GM19023 (cell line): ENCODE measurements at regions not wholly inside any gene's neighbourhood (a gene's known extent, or its start where the extent isn't known, plus 50 kb on each side); places are given as distances from the start of the nearest gene placed in this dataset.
A peak's percentile ranks its signal among the peaks of the same experiment; 100 is the strongest.

ENCODE experiments used
- ATAC-seq: cut with Tn5 transposase; IDR thresholded peaks from one replicate; pipeline ENCODE4 v1.9.1; 2021; ENCODE audit warnings: mild to moderate bottlenecking, moderate library complexity; ENCODE audit not compliant: unreplicated experiment

DNA sequence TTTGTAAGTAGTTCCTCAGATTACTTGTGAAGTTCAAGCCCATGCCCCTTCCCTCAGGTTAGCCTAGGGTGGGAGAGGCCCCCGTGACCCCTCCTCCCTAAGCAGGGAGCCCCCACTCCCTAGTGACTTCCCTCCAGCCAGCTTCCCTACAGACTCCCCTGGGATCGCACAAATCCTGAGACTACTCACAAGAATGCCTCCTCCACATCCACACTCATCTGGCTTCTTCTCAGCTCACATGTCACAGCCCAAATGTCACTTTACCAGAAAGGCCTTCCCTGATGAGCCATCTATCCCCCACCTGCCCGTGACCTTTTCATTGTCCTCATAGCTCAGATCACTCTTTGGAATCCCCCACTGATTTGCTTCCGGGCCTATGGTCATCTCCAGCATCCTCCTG, 96.7 kb upstream of the ARAP3 start:
- ATAC-seq = no peak

DNA sequence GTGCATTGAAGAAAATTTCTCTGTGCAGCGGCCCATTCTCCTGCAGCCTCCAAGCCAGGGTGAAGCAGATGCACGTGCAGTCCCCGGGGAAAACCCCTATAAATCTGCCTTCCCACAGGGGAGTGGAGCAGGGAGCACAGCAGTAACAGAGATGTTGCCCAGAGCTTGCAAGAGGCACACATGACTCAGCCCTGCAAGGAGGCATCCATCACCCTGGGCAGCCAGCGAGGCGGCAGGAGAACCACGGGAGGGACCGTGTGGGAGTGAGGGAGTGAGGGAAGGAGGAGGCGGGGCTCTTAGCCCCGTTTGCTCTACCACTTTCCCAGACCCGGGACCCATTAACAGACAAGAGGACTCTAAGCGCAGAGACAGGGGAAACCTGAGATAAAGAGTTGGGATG, 96.2 kb upstream of the ARAP3 start:
- ATAC-seq = no peak

DNA sequence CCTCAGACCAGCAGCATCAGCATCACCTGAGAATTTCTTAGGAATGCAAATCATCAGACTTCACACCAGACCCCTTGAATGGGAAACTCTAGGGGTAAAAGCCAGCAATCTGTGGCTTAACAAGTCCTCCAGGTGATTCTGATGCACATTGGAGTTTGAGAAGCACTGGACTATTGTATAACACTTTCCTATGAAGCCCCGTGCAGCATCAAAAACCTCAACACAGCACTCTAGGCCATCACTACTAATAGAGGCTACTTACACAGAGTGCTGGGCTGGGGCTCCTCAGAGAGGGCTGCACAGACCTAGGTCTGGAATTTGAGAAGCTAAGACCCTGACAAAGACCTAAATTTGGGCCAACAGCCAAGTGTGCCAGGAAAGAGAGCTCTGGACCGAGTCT, 95.7 kb upstream of the ARAP3 start:
- no peak for ATAC-seq

GRCh38 chr5:141777130-141777529, 95.1 kb upstream of the ARAP3 start:
- no peak for ATAC-seq

DNA sequence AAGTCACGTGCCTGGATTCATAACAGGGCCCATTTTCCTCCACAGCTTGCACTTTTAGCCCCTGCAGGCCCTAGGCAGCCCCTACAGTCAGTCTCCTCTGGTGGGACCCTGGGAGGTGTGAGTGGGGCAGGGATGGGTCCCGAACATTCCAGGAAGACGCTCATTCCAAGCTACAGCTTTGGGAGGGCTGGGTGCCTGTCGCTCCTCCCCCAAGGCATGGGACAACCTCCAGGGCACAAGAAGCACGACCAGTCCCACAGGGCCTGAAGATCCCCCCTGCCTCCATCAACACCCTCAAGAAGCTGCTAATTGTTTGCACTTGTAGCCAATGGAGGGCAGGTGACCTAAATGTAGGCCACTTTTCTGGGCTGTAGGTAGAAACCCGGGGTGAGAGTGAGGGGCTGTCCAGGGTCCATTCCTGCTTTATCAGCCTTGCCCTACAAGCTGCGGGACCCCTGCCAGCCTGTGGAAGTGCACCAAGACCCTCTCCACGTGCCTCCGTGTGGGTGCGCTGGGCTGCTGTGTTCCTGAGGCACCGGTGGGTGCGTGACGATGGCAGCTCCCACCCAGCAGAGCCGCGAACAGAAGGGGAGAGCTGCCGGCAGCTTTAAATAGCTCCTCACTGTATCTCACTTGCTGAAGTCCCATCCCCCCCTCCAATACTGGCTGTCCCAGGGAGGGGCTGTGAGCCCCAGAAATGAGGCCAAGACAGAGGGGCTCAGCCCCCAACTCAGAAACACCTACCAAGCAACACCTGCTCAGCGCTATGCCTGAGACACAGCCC, 91.9 kb upstream of the ARAP3 start:
- no peak for ATAC-seq

DNA sequence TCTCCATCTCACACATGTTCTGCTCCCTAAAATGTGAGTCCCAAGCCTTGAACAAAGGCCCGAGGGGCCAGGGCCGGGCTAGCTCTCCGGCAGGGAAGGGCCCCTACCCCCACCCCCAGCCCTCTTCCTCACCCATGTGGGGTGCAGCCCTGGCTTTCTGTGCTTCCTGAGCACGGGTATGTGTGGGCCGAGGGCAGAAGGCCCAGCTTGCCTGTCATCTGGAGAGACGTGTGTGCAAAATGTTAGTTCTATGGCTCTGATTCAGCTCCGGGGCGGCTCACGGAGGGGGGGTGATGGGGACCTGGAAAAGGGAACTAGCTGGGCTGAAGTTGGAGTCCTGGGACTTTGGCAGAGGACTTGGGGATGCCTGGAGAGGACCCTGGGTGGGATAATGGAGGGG, 90.3 kb upstream of the ARAP3 start:
- no peak for ATAC-seq

GRCh38 chr5:141771562-141771961, 89.5 kb upstream of the ARAP3 start:
- ATAC-seq = no peak

- ATAC-seq = no peak
These were observed 89.0 kb upstream of the ARAP3 start for GRCh38 chr5:141771031-141771430.

- no peak for ATAC-seq
These were observed 87.6 kb upstream of the ARAP3 start for GRCh38 chr5:141769671-141770070.

GRCh38 chr5:141767671-141768070, 85.6 kb upstream of the ARAP3 start:
- ATAC-seq = no peak

DNA sequence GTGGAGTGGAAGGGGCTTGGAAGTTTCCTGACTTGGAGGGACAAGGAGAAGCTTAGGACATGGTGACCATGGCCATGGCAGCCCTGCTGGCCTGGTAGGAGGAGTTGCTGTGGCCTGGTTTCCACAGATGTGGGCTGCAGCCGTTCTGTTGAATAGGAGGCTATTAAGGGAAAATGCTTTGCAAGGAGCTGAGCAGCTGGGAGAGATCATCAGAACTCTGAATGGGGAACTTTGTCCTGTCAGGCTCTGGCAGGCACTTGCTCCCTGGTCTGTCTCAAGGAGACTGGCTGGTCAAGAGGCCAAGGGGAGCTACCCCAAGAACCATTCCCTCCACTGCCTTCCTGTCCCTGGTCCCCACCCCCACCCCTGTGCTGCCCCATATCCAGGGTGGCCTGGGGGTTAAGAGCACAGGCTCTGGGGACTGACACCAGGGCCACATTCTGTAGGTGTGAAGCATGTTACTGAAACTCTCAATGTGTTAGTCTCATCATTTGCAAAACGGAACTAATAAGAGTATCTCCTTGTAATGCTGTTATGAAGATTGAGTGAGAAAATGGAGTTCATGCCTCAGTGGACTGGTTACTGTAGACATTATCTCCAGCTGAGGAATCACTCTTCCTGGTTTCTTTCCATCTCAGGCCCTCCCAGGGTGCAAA, 84.0 kb upstream of the ARAP3 start:
- no peak for ATAC-seq

DNA sequence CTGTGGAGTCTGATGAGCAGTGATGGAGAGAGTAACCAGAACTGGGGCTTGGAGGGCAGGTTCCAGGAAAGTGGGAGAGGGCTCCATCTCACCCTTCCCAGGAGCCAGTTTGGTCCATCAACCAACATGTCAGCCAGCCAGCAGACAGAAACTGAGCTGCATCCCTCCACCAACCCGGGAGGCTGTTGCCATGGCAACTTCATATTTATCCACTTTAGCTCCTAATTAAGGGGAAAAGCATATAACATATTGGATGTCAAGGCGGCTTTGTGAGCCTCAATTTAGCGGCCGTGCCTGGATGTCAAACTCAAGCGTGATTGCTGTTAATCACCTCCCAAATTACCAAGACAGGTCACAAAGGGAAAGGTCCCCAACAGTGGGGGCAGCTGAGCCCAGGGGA, 81.5 kb upstream of the ARAP3 start:
- no peak for ATAC-seq

DNA sequence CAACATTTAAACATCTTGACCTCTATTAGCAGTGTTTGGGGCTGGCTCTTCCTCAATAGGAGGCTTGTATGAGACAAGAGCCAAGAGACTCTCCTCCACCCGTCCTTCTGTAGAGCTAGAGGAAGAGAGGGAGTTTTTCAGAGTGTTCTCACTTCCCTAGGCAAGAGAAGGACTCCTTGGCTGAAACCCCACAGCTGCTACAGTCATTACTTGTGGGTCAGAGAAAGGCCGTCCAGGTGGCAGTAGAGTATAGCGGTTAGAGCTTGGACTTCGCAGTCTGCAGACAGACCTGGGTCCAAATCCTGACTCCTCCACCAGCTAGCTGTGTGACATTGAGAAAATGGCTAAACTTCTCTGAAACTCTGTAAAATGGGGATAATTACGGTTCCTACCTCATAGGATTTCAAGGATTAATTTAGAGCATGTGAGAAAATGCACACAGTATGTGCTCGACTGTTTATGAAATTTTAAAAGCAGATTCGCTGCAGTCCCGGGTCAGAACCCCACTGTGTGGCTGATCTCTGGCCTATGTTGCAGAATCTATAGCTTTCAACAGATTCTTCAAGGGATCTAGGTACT, 80.8 kb upstream of the ARAP3 start:
- ATAC-seq = peak; percentile 64

DNA sequence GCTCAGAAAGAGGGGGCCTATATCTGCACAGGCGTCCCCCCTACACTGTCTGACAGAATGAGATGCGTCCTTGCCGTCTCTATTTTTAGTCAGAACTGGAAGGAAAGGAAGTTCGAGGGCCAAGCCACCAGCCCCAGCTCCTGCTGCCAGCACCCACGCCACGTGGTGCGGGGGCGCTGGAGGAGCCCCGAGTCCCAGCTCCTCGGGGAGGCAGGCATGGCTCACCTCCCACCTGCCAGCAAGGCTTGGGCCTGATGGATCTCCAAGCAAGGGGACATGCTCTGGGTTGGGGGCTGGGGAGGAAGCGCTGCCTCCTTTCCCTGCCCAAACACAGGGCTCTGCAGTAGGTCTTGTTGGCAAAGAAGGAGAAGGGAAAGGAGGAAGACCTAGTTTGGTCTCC, 80.3 kb upstream of the ARAP3 start:
- ATAC-seq = no peak

DNA sequence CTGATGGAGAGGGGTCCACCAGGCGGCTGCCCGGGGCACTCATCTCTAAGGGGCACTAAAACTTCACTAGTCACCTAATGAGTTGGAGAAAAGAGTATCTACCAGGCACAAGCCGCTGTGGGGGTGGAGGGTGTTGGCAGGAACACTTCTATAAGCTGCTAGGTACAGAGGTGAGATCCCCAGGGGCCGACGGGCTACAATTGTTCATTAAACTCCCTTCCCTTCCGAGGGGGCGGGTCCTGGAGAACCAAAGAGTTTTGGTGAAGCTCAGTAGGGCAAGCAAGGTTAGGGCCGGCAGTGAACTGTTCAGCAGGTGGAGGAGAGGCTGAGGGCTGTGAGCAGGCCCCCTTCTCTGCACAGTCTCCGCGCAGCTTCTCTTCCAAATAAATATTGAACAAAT, 78.7 kb upstream of the ARAP3 start:
- ATAC-seq = no peak

DNA sequence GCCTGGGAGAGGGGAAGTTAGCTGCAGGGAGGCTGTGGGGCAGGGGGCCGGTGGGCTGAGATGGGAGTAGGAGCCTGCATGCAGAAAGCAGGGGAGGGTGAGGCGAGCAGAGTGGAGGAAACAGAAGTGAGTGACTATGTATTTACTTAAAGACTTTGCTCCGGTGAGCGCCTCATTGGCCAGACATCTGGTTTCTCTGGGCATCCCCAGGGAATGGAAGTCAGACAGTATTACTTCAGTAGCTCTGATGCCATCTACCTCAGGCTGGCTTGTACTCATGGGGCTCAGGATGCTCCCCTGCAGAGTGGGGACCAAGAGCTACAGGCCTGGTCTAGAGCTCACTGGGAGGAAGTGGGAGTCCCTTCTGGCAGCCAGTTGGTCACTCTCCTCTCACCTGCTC, 78.2 kb upstream of the ARAP3 start:
- no peak for ATAC-seq

DNA sequence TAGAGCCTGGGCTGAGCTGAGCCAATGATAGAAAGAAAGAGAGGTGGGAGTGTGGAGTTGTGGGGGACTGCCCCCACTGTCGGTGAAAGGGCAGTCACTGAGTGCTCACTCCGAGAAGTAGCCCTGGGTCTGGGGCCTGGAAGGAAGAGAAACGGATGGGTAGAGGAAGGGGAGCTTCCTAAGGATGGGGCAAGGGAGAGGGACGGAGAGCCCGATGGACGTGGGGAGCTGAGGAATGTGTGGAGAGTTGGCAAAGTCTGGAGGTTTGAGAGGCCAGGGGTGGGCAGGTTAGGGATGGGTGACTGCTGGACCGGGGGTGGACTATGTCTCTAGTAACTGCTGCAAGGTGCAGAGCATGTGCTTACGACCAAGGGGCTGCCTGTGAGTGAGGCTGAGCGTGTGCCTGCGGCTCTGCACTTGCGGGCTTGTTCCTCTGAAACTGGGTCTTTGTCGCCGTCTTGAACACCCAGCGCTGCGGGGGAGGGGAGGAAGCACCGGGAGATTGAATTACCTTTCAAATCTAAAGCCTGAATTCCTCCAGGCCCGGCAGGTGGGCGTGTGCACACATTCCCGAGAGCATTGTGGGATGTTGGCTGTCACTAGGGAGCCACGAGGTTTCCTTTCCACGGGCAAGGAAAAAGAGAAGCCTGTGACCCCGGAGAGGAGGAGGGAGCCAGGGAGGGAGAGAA, 76.4 kb upstream of the ARAP3 start:
- no peak for ATAC-seq

GRCh38 chr5:141757402-141757801, 75.4 kb upstream of the ARAP3 start:
- no peak for ATAC-seq

DNA sequence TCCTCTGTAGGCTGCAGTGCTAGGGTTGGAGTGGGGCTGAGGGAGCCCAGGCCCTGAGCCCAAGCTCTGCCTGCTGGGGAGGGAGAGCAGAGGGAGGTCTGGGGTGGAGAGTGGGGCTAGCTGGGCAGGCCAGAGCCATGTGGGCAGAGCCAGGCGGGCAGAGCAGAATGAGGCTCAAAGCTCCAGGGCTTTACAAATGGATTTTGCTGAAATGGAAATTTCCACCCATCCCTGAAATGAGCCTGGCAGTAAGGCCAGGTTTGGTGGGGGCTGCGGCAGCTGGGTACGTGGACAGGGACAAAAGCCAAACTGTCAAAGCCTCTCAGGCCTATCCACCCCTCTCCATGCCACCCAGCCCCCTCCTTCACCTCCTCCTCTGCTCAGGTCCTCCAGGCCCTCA, 74.2 kb upstream of the ARAP3 start:
- ATAC-seq = no peak

- ATAC-seq = no peak
These were observed 72.1 kb upstream of the ARAP3 start for GRCh38 chr5:141753971-141754713.
